ENCODE measurements at regions not wholly inside any gene's neighbourhood (a gene's known extent, or its start where the extent isn't known, plus 50 kb on each side); places are given as distances from the start of the nearest gene placed in this dataset.

DNA sequence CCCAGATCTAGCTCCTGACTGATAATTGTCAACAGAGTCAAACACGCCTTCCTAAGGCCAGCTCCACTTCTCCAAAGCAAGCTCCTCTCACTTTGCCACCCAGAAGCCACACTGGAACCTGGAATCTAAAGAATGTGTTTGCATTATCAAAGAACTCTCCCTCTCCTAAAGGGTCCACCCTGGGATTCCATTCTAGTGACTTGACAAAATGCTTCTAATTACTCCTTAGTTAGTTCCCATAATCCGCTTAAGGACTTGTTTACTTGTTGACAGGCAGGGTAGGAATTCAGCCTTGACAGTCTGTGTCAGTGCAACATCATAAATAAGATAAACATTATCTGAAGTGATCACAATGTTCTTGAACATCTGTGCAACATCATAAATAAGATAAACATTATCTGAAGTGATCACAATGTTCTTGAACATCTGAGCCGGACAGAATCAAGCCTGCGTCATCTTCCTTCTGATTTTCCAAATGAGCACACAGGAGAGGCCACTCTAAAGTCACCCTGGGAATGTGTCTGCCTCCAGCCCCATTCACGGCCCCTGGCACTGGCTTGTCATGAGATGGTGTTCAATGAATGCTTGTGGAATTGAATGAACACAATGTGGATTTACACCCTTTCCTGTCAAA lies 512.1 kb downstream of the IRS2 start:
- TF ChIP-seq POLR2AphosphoS5 (IDR thresholded peaks at IDR 0.05; ENCODE audit: low read depth, low read length) (no peak), TAF1 (IDR thresholded peaks at IDR 0.05; ENCODE audit: borderline replicate concordance, insufficient read depth, low read length) (no peak), SIN3A (IDR thresholded peaks at IDR 0.05; ENCODE audit: borderline replicate concordance, insufficient read depth, low read length) (no peak), FOXP2 (optimal IDR thresholded peaks at IDR 0.05; ENCODE audit: borderline replicate concordance, extremely low read depth, extremely low read length, insufficient read depth) (no peak)
- TF ChIP-seq, protein P1, sequence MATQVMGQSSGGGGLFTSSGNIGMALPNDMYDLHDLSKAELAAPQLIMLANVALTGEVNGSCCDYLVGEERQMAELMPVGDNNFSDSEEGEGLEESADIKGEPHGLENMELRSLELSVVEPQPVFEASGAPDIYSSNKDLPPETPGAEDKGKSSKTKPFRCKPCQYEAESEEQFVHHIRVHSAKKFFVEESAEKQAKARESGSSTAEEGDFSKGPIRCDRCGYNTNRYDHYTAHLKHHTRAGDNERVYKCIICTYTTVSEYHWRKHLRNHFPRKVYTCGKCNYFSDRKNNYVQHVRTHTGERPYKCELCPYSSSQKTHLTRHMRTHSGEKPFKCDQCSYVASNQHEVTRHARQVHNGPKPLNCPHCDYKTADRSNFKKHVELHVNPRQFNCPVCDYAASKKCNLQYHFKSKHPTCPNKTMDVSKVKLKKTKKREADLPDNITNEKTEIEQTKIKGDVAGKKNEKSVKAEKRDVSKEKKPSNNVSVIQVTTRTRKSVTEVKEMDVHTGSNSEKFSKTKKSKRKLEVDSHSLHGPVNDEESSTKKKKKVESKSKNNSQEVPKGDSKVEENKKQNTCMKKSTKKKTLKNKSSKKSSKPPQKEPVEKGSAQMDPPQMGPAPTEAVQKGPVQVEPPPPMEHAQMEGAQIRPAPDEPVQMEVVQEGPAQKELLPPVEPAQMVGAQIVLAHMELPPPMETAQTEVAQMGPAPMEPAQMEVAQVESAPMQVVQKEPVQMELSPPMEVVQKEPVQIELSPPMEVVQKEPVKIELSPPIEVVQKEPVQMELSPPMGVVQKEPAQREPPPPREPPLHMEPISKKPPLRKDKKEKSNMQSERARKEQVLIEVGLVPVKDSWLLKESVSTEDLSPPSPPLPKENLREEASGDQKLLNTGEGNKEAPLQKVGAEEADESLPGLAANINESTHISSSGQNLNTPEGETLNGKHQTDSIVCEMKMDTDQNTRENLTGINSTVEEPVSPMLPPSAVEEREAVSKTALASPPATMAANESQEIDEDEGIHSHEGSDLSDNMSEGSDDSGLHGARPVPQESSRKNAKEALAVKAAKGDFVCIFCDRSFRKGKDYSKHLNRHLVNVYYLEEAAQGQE (IDR thresholded peaks at IDR 0.05; ENCODE audit: insufficient read depth in 1 of 2, low read depth in 2 of 2, low read length in 2 of 2), result no peak

DNA sequence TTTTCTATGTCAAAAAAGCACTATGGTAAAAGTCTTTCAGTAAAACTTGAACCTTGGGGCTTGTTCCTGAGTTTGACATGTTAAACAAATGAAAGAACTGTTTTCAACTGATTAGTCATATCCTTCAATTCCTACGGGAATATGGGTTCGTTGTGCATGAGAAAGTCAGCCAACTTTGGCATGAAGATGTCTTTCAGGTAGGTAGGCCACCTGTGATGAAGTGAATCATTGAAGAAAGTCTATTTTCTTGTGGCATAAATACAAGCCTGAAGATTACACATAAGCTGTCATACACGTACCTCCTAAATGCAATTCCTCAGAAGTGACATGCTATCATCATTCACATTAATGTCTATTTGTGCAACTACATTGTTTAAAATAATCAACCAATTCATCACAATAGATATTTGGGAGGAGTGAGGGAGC lies 513.0 kb downstream of the IRS2 start:
- TF ChIP-seq FOXP2 (optimal IDR thresholded peaks at IDR 0.05; ENCODE audit: borderline replicate concordance, extremely low read depth, extremely low read length, insufficient read depth) (no peak), SIN3A (IDR thresholded peaks at IDR 0.05; ENCODE audit: borderline replicate concordance, insufficient read depth, low read length) (no peak), POLR2AphosphoS5 (IDR thresholded peaks at IDR 0.05; ENCODE audit: low read depth, low read length) (no peak), TAF1 (IDR thresholded peaks at IDR 0.05; ENCODE audit: borderline replicate concordance, insufficient read depth, low read length) (no peak)
- TF ChIP-seq, protein P1 (IDR thresholded peaks at IDR 0.05; ENCODE audit: insufficient read depth in 1 of 2, low read depth in 2 of 2, low read length in 2 of 2), result no peak

DNA sequence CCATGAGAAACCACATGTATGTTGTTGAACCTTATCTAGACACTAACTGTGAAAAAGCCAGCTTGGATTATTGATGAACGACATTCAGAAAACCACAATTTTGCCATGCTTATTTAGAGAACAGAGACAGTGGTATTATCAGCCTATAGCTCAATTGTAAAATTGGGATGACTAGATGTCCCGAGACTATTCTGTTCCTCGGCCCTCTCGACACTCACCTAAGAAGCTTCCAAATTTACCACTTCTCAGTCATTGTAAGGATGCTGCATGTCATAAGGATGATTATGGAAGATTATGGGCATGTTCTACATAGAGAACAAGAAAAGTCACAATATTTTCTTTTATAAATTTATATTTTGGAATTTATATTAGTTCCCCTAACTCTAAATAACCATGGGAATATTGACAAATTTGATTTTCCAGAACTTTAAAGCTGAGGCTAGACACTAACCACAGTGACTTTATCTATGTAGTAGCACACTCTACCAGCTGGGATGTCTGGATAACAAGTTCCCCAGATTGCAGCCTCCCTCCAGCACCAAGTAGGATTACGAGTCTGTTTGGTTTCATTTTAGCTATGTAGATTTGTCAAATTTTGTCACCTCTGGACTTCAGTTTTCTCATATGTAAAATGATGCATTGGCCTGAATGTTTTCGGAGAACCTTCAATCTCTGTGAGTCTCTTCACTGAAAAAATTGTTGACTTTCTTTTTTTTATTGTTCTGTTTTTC lies 513.6 kb downstream of the IRS2 start:
- no peak for TF ChIP-seq POLR2AphosphoS5 (IDR thresholded peaks at IDR 0.05; ENCODE audit: low read depth, low read length)
- TF ChIP-seq FOXP2 (optimal IDR thresholded peaks at IDR 0.05; ENCODE audit: borderline replicate concordance, extremely low read depth, extremely low read length, insufficient read depth), result no peak
- no peak for TF ChIP-seq TAF1 (IDR thresholded peaks at IDR 0.05; ENCODE audit: borderline replicate concordance, insufficient read depth, low read length)
- TF ChIP-seq, protein P1 (IDR thresholded peaks at IDR 0.05; ENCODE audit: insufficient read depth in 1 of 2, low read depth in 2 of 2, low read length in 2 of 2), result no peak
- TF ChIP-seq SIN3A (IDR thresholded peaks at IDR 0.05; ENCODE audit: borderline replicate concordance, insufficient read depth, low read length), result no peak

DNA sequence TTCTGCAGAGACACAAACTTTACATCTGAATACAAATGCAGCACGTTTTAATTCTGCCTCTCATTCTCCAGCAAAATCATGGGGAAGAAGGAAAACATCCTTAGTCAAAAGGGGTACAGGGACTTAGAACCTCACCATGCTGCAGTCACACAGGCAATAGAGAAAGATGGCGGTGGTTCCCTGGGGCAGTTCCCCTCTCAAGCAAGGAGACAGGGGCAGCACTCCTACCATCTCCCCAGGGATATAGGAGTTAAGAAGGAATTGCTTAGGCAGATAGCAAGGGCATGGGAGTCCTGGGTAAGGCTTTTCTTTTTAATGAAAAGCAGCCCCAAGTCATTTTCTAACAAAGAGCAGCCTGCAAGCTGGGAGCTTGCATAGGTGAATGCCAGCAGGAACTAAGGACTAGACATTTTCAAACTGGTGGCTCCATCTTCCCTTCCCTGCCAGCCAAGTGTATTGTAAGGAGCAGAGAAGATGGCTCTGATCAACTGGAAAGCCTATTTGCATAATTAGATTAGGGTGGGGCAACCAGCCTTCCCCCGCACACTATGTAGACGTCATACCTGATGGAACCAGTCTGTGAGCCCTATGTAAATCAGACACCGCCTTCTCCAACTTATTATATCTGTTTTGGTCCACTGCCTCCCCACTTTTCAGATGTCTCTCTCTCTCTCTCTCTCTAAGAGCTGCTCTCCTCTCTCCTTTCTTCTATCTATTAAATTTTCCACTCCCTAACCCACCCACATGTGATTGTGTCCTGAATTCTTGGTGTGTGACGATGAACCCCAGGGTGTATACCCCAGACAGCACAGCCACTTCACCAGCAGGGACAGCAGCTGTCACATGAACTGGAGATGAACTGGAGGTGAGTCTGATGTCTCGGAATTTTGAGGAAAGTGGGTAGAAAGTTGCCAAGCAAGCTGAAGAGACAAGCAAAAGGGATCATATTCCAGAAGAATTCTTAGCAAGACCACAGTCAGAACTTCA lies 514.5 kb downstream of the IRS2 start:
- TF ChIP-seq TAF1 (IDR thresholded peaks at IDR 0.05; ENCODE audit: borderline replicate concordance, insufficient read depth, low read length) (no peak), FOXP2 (optimal IDR thresholded peaks at IDR 0.05; ENCODE audit: borderline replicate concordance, extremely low read depth, extremely low read length, insufficient read depth) (no peak), POLR2AphosphoS5 (IDR thresholded peaks at IDR 0.05; ENCODE audit: low read depth, low read length) (no peak), SIN3A (IDR thresholded peaks at IDR 0.05; ENCODE audit: borderline replicate concordance, insufficient read depth, low read length) (no peak)
- TF ChIP-seq, protein P1 (IDR thresholded peaks at IDR 0.05; ENCODE audit: insufficient read depth in 1 of 2, low read depth in 2 of 2, low read length in 2 of 2), result no peak
